SK-N-MC (cell line): ENCODE measurements at regions not wholly inside any gene's neighbourhood (a gene's known extent, or its start where the extent isn't known, plus 50 kb on each side); places are given as distances from the start of the nearest gene placed in this dataset.

Source experiments
- EZH2 ChIP-seq: fragments of 200-600 bp; sonication (generic); IDR thresholded peaks from one replicate; pipeline ENCODE4 v1.6.1; 2017; ENCODE audit warnings: antibody characterized with exemption
- FOXP2 ChIP-seq: optimal IDR thresholded peaks from 2 replicates; pipeline ENCODE3; 2011; ENCODE audit warnings: mild to moderate bottlenecking, moderate library complexity; ENCODE audit not compliant: insufficient read depth; ENCODE audit errors: extremely low read length, control extremely low read depth
- POLR2AphosphoS5 ChIP-seq: IDR thresholded peaks from 2 replicates; pipeline ENCODE4 v1.6.1; 2012; ENCODE audit warnings: mild to moderate bottlenecking, low read depth, low read length, borderline replicate concordance

GRCh38 chr12:91400271-91400670 lies 217.7 kb upstream of the DCN start:
- TF ChIP-seq POLR2AphosphoS5 (no peak), EZH2 (no peak), FOXP2 (no peak)
